GM12864 (cell line): ENCODE measurements at regions not wholly inside any gene's neighbourhood (a gene's known extent, or its start where the extent isn't known, plus 50 kb on each side); places are given as distances from the start of the nearest gene placed in this dataset.
A peak's percentile ranks its signal among the peaks of the same experiment; 100 is the strongest.
"Not testable (repeated sequence)": the region's sequence is repeated elsewhere in the genome, so short reads cannot be mapped to it uniquely, and the experiment has no call there.

Source experiments
- DNase-seq: peaks from one replicate; pipeline ENCODE4 v3.0.0-alpha.2; 2011; ENCODE audit warnings: low read depth
- H3K4me3 ChIP-seq: 2 replicates; pipeline ENCODE4 v1.5.1; 2011; ENCODE audit warnings: mild to moderate bottlenecking, low read depth, low read length, control low read depth
- TF ChIP-seq, protein P1 (sequence below): IDR thresholded peaks from 2 replicates; pipeline ENCODE4 v1.5.1; 2011; ENCODE audit warnings: low read depth, mild to moderate bottlenecking, moderate library complexity, low read length, control low read depth, inconsistent platforms; ENCODE audit errors: missing control alignments

DNA sequence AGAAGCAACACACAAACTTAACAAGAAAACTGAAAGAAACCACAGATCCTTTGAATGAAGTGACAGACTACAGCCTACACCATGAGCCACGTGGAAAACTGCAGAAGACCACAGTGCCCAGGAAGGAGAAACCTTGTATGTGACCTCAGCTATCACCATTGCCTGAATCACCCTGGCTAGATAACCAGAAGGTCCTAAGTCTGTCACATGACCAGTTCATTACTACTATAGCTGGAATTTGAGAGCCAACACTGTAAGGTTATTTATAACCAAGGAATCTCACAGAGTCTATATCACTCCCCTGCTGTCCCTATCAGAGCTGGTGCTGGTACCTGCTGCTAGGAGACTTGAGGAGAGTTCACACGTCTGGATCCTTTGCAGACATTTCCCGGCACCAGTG lies 90.3 kb upstream of the FBXL17 start:
- no peak overlapping the region for H3K4me3 ChIP-seq
- TF ChIP-seq, protein P1, sequence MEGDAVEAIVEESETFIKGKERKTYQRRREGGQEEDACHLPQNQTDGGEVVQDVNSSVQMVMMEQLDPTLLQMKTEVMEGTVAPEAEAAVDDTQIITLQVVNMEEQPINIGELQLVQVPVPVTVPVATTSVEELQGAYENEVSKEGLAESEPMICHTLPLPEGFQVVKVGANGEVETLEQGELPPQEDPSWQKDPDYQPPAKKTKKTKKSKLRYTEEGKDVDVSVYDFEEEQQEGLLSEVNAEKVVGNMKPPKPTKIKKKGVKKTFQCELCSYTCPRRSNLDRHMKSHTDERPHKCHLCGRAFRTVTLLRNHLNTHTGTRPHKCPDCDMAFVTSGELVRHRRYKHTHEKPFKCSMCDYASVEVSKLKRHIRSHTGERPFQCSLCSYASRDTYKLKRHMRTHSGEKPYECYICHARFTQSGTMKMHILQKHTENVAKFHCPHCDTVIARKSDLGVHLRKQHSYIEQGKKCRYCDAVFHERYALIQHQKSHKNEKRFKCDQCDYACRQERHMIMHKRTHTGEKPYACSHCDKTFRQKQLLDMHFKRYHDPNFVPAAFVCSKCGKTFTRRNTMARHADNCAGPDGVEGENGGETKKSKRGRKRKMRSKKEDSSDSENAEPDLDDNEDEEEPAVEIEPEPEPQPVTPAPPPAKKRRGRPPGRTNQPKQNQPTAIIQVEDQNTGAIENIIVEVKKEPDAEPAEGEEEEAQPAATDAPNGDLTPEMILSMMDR, result no peak
- no peak for DNase-seq

DNA sequence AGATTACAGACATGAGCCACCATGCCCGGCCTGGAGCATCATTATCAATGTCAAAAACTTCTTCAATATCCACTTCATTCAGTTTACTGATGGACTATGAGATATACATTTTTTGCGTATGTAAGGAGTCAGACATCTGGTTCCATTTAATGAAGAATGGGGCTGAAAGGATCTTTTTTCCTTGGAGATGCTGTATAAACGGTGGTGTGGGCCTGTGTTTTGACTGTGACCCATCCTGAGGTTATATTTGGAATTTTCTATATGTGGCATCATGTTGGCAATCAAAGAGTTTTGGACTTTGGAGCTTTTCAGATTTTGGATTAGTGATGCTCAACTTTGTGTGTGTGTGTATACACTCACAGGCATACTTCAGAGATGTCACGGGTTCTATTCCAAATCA lies 85.7 kb upstream of the FBXL17 start:
- TF ChIP-seq, protein P1, result no peak
- H3K4me3 ChIP-seq, result no peak overlapping the region
- no peak for DNase-seq

DNA sequence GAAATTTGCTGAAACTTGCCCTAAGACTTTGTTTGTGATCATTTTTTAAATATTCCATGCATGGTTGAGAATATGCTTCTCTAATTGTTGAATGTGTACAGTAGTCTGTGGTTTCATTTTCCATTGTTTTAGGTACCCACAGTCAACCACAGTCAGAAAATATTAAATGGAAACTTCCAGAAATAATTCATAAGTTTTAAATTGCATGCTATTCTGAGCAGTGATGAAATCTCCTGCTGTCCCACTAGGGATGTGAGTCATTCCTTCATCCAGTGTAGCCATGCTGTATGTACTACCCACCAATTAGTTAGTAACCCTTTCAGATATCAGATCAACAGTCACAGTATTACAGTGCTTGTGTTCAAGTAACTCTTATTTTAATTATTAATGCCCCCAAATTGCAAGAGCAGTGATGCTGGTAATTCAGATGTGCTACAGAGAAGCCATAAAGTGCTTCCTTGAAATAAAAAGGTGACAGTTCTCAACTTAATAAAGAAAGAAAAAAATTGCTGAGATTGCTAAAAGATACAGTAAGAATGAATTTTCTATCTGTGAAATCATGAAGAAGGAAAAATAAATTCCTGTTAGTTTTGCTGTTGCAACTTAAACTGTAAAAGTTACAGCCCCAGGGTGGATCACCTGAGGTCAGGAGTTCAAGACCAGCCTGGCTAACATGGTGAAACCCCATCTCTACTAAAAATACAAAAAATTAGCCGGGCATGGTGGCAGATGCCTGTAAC lies 79.9 kb upstream of the FBXL17 start:
- TF ChIP-seq, protein P1, result no peak
- H3K4me3 ChIP-seq, result no peak overlapping the region
- DNase-seq, result no peak

DNA sequence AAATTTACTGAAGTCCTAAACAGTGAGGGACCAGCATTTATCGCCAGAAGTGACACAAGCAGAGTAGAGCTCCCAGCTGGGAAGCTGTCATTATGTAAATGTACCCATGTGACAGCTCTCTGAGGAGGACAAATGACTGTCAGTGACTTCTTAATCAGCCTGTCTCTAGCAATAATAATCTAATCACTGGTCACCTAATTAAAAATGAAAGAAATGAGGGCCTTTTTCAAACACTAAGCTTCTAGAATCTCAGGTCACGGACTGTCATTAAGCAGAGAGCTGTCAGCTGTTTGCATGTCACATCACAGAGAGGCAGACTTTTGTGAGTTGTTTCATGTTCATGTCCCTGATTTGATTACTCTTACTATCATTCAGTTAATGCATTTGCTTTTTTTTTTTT lies 77.9 kb upstream of the FBXL17 start:
- TF ChIP-seq, protein P1, result no peak
- DNase-seq, result no peak
- H3K4me3 ChIP-seq, result no peak overlapping the region

DNA sequence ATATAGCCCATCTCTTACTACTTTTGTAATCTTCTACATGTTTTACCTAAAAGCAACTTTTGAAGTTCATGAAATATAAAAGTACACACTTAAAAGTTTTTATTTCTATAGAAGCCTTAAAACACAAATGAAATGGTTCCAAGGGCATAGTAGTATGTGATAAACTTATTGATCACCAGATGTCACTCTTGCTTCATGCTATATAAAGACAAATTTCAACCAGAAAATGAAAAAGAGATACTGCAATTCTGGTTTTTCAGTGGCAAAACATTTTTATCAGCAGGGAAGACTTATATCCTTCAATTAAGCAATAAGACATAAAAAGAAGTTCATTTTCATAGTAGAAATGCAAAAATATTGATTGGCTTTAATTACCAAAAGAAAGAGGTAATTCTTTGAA lies 69.4 kb upstream of the FBXL17 start:
- no peak overlapping the region for H3K4me3 ChIP-seq
- TF ChIP-seq, protein P1, result peak; percentile 19
- no peak for DNase-seq

- not testable (repeated sequence) for H3K4me3 ChIP-seq, DNase-seq
Measured at GRCh38 chr5:108444130-108444529, 62.2 kb upstream of the FBXL17 start.

DNA sequence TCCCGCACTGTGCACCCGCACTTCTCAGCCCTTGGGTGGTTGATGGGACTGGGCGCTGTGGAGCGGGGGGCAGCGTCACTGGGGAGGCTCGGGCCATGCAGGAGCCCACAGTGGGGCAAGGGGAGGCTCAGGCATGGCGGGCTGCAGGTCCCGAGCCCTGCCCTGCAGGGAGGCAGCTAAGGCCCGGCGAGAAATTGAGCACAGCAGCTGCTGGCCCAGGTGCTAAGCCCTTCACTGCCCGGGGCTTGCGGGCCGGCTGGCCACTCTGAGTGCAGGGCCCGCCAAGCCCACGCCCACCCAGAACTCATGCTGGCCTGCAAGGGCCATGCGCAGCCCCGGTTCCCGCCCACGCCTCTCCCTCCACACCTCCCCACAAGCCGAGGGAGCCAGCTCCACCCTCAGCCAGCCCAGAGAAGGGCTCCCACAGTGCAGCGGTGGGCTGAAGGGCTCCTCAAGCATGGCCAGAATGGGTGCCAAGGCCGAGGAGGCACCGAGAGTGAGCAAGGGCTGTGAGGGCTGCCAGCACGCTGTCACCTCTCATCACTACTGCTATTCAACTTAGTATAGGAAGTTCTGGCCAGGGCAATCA lies 60.3 kb upstream of the FBXL17 start:
- not testable (repeated sequence) for H3K4me3 ChIP-seq, DNase-seq

DNA sequence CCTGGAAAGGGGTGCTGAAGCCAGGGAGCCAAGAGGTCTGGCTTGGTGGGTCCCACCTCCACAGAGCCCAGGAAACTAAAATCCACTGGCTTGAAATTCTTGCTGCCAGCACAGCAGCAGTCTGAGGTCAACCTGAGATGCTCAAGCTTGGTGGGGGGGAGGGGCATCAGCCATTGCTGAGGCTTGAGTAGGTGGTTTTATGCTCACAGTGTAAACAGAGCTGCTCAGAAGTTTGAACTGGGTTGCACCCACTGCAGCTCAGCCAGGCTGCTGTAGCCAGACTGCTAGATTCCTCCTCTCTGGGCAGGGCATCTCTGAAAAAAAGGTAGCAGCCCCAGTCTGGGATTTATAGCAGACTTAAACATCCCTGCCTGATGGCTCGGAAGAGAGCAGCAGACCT lies 55.5 kb upstream of the FBXL17 start:
- TF ChIP-seq, protein P1, result no peak
- no peak for DNase-seq
- no peak overlapping the region for H3K4me3 ChIP-seq
